Thoracic aorta (tissue), 2 donors: ENCODE measurements at regions not wholly inside any gene's neighbourhood (a gene's known extent, or its start where the extent isn't known, plus 50 kb on each side); places are given as distances from the start of the nearest gene placed in this dataset.

Experiments
- ATAC-seq: fragments of 150-250 bp; one replicate; pipeline ENCODE4 v1.8.0; 2017; ENCODE audit warnings: low read depth; ENCODE audit not compliant: insufficient number of reproducible peaks, low FRiP score
- DNase-seq: peaks from one replicate; pipeline ENCODE4 v3.0.0-alpha.2; 2020; ENCODE audit warnings: low spot score
- H3K27ac ChIP-seq, 2 donors: fragments of 200-600 bp; sonication (generic); 1 replicate in 1 of 2; 2 replicates in 1 of 2; pipeline ENCODE4 v1.5.1; 2016; ENCODE audit warnings: mild to moderate bottlenecking in 2 of 2, moderate library complexity in 2 of 2
- H3K27me3 ChIP-seq: fragments of 200-600 bp; sonication (generic); replicated peaks from 2 replicates; pipeline ENCODE4 v1.6.0; 2016; ENCODE audit warnings: mild to moderate bottlenecking; ENCODE audit not compliant: insufficient read depth
- H3K36me3 ChIP-seq: fragments of 200-600 bp; sonication (generic); one replicate; pipeline ENCODE4 v1.5.1; 2016
- H3K4me1 ChIP-seq, 2 donors: fragments of 200-600 bp; sonication (generic); 1 replicate in 1 of 2; 2 replicates in 1 of 2; pipeline versions ENCODE4 v1.5.1 to v1.6.0; 2016; ENCODE audit warnings: low read depth in 2 of 2, mild to moderate bottlenecking in 1 of 2; ENCODE audit not compliant: control insufficient read depth in 1 of 2
- H3K4me3 ChIP-seq: fragments of 200-600 bp; sonication (generic); 2 replicates; pipeline ENCODE4 v1.5.1; 2016; ENCODE audit warnings: mild to moderate bottlenecking
- H3K9me3 ChIP-seq: fragments of 200-600 bp; sonication (generic); 2 replicates; pipeline ENCODE4 v1.5.1; 2016
- TF ChIP-seq, protein P1 (sequence below): fragments of 200-600 bp; sonication (generic); IDR thresholded peaks from one replicate; pipeline ENCODE4 v1.5.1; 2019; ENCODE audit warnings: antibody characterized with exemption

DNA sequence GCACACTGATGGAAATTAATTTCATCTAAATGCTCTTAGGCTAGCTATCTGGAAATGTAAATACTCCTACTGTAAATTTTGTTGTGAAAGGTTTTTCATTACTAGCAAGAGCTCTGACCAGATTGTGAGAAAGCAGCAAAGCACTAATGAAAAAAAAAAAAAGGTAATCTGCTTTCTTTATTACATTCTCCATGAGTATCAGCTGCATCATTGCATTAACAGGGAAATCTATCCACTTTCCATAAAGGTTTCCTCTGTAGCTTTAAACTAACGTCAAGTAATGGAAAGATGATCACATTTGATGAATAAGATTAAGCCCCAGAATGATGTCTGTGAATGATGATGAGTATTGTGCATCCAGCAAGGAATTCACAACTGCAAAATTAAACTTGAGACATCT lies 790.6 kb upstream of the TYRP1 start:
- no peaks in the 10 kb centered on the region for H3K27me3 ChIP-seq
- no peak overlapping the region for H3K27ac ChIP-seq
- no peak for DNase-seq
- no peak for ATAC-seq
- TF ChIP-seq, protein P1, sequence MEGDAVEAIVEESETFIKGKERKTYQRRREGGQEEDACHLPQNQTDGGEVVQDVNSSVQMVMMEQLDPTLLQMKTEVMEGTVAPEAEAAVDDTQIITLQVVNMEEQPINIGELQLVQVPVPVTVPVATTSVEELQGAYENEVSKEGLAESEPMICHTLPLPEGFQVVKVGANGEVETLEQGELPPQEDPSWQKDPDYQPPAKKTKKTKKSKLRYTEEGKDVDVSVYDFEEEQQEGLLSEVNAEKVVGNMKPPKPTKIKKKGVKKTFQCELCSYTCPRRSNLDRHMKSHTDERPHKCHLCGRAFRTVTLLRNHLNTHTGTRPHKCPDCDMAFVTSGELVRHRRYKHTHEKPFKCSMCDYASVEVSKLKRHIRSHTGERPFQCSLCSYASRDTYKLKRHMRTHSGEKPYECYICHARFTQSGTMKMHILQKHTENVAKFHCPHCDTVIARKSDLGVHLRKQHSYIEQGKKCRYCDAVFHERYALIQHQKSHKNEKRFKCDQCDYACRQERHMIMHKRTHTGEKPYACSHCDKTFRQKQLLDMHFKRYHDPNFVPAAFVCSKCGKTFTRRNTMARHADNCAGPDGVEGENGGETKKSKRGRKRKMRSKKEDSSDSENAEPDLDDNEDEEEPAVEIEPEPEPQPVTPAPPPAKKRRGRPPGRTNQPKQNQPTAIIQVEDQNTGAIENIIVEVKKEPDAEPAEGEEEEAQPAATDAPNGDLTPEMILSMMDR: no peak
- no peak overlapping the region for H3K4me3 ChIP-seq
- H3K4me1 ChIP-seq: no peaks in the 10 kb centered on the region
- H3K9me3 ChIP-seq: no peaks in the 10 kb centered on the region
- H3K36me3 ChIP-seq: no peaks in the 10 kb centered on the region

DNA sequence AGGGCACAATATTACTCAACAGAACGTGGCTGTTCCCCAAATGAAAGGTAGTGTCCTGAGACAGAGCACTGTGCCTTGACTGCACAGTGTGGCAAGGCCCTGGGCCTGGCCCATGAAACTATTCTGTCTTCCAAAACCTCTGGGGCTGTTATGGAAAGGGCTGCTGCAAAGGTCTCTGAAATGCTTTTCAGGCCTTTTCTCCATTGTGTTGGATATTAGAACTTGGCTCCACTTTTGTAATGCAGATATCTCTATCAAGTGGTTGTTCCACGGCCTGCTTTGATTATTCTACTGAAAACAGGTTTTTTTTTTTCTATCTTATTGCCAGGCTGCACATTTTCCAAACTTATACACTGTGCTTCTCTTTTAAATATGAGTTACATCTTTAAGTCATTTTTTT lies 777.5 kb upstream of the TYRP1 start:
- no peak for ATAC-seq
- TF ChIP-seq, protein P1: no peak
- H3K36me3 ChIP-seq: no peaks in the 10 kb centered on the region

DNA sequence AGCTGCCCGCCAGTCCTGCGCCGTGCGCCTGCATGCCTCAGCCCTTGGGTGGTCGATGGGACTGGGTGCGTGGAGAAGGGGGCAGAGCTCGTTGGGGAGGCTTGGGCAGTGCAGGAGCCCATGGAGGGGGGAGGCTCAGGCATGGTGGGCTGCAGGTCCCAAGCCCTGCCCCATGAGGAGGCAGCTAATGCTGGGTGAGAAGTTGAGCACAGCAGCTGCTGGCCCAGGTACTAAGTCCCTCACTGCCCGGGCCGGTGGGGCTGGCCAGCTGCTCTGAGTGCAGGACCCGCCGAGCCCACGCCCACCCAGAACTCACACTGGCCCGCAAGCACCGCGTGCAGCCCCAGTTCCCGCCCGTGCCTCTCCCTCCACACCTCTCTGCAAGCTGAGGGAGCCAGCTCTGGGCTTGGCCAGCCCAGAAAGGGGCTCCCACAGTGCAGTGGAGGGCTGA lies 764.3 kb upstream of the TYRP1 start:
- Histone ChIP-seq H3K4me3 (no peak overlapping the region), H3K27me3 (no peaks in the 10 kb centered on the region), H3K4me1 (no peaks in the 10 kb centered on the region), H3K9me3 (no peaks in the 10 kb centered on the region), H3K27ac (no peak overlapping the region), H3K36me3 (no peaks in the 10 kb centered on the region)
- ATAC-seq: no peak
- no peak for DNase-seq
- TF ChIP-seq, protein P1: no peak

More for the DNA sequence above, 777.5 kb upstream of the TYRP1 start:
- Histone ChIP-seq H3K4me1 (no peaks in the 10 kb centered on the region), H3K4me3 (no peak overlapping the region), H3K27me3 (no peaks in the 10 kb centered on the region), H3K9me3 (no peaks in the 10 kb centered on the region), H3K27ac (no peak overlapping the region)
- DNase-seq: no peak

GRCh38 chr9:11931109-11931508 lies 762.1 kb upstream of the TYRP1 start:
- H3K27ac ChIP-seq: no peak overlapping the region
- no peaks in the 10 kb centered on the region for H3K9me3 ChIP-seq
- TF ChIP-seq, protein P1: no peak
- DNase-seq (no peak), ATAC-seq (no peak)
- H3K4me3 ChIP-seq: no peak overlapping the region
- H3K4me1 ChIP-seq: no peaks in the 10 kb centered on the region
- no peaks in the 10 kb centered on the region for H3K36me3 ChIP-seq
- H3K27me3 ChIP-seq: no peaks in the 10 kb centered on the region

DNA sequence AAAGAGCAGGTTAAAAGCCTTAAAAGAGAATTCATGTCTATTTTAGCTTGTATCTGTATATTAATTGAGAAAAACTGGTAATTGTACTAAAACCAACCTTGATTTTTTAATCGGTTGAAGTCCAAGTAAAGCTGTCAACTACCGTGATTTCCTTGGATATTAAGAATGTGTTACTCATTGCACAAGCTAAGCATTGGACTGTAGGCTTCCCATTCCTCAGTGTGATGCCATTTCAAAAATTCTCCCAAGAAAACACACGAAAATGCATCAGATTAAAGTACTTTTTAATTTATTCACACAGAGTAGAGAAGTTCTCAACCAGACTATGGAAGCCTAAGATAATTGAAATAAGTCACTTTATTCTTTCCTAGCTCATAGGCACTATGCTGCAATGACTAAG lies 761.4 kb upstream of the TYRP1 start:
- no peaks in the 10 kb centered on the region for H3K4me1 ChIP-seq
- H3K4me3 ChIP-seq: no peak overlapping the region
- H3K27me3 ChIP-seq: no peaks in the 10 kb centered on the region
- H3K9me3 ChIP-seq: no peaks in the 10 kb centered on the region
- ATAC-seq (no peak), DNase-seq (no peak)
- no peak overlapping the region for H3K27ac ChIP-seq
- TF ChIP-seq, protein P1: no peak
- no peaks in the 10 kb centered on the region for H3K36me3 ChIP-seq
